RWPE1 (cell line): ENCODE measurements at regions not wholly inside any gene's neighbourhood (a gene's known extent, or its start where the extent isn't known, plus 50 kb on each side); places are given as distances from the start of the nearest gene placed in this dataset.

Experiments used
- CTCF ChIA-PET: fragments of 350-600 bp; sonication (Branson Sonifier 250); formaldehyde crosslinking; extraction: SDS; loops from one replicate; lab custom pipeline; 2021; lab: Yijun Ruan, JAX
- POLR2A ChIA-PET: fragments of 400-600 bp; formaldehyde crosslinking; extraction: SDS; loops from one replicate; lab custom pipeline; 2020; ENCODE audit warnings: antibody characterized with exemption; ENCODE audit not compliant: low non-redundant PET; lab: Yijun Ruan, JAX
- DNase-seq: peaks from one replicate; pipeline ENCODE4 v3.0.0; 2012; ENCODE audit warnings: low spot score
- H3K27ac ChIP-seq: fragments of 450-650 bp; 2 replicates; pipeline ENCODE4 v1.5.1; 2017
- CTCF ChIP-seq: fragments of 450-650 bp; conservative IDR thresholded peaks from 2 replicates; pipeline ENCODE4 v1.5.1; 2017; ENCODE audit warnings: low read depth, mild to moderate bottlenecking

GRCh38 chr10:49463605-49464004, 67.7 kb upstream of the DRGX start:
- CTCF ChIA-PET: no interaction called here

GRCh38 chr10:49458869-49459268, 63.0 kb upstream of the DRGX start:
- ChIA-PET POLR2A (no interaction called here), CTCF (no interaction called here)

More at GRCh38 chr10:49463605-49464004, 67.7 kb upstream of the DRGX start:
- POLR2A ChIA-PET: no interaction called here
- H3K27ac ChIP-seq: no peak overlapping the region
- no peak for TF ChIP-seq CTCF
- no peak for DNase-seq

GRCh38 chr10:49457686-49458085, 61.8 kb upstream of the DRGX start:
- H3K27ac ChIP-seq: no peak overlapping the region
- CTCF ChIA-PET: interaction anchor here (0.9 kb wide), 1 partner anchor 54 kb away, joined by 3 read pairs; no protein-coding TSS in a partner anchor
- DNase-seq: no peak
- POLR2A ChIA-PET: no interaction called here
- TF ChIP-seq CTCF: no peak

More at GRCh38 chr10:49458869-49459268, 63.0 kb upstream of the DRGX start:
- TF ChIP-seq CTCF: no peak
- DNase-seq: no peak
- no peak overlapping the region for H3K27ac ChIP-seq

GRCh38 chr10:49448924-49449323, 53.0 kb upstream of the DRGX start:
- TF ChIP-seq CTCF: no peak
- no peak overlapping the region for H3K27ac ChIP-seq
- no peak for DNase-seq
- ChIA-PET POLR2A (no interaction called here), CTCF (no interaction called here)

GRCh38 chr10:49446031-49446430, 50.1 kb upstream of the DRGX start:
- TF ChIP-seq CTCF: no peak
- ChIA-PET POLR2A (no interaction called here), CTCF (no interaction called here)
- H3K27ac ChIP-seq: no peak overlapping the region
- DNase-seq: no peak
